ENCODE measurements at regions not wholly inside any gene's neighbourhood (a gene's known extent, or its start where the extent isn't known, plus 50 kb on each side); places are given as distances from the start of the nearest gene placed in this dataset.

- no peak for DNase-seq
These were observed 160.2 kb downstream of the CYYR1 start for GRCh38 chr21:26412885-26413284.

- DNase-seq = no peak
These were observed 163.4 kb downstream of the CYYR1 start for GRCh38 chr21:26409735-26410134.

DNA sequence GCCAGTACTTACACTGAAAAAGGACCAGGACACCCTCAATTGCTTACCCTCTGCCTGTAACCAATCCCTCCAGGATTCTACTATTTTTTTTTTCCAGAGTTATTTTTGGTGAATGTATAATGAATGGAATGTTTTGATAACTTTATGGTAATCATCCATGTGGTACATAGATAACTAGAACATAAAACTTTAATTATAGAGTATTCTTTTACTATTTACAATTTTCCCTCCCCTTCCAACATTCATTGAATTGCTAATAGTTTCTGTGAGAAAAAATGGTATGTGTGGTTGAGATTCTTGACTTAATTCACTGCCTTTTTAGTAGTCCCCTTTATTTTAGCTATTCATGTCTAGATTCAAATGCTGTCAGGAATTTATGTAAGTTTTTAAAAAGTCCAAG, 164.6 kb downstream of the CYYR1 start:
- no peak for DNase-seq

DNA sequence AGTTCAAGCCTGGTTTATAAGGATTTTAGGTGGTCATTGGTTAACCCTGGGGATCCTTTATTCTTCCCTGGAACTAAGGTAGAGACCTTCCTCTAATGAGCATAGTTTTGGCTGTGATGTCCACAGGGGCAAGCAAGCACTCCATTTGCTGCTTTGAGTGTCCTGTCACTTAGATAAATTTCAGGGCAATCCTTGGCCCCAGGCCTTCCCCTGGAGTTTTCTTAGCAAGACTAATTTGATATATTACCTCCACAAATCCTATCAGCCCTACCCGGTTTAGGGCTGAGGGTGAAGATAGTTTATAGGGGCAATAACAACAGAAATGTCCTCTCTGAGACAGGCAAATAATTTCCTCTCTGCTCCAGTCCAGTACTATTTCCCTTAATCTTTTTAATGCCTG, 166.6 kb downstream of the CYYR1 start:
- DNase-seq = no peak

GRCh38 chr21:26405735-26406361, 167.2 kb downstream of the CYYR1 start:
- no peak for DNase-seq

DNA sequence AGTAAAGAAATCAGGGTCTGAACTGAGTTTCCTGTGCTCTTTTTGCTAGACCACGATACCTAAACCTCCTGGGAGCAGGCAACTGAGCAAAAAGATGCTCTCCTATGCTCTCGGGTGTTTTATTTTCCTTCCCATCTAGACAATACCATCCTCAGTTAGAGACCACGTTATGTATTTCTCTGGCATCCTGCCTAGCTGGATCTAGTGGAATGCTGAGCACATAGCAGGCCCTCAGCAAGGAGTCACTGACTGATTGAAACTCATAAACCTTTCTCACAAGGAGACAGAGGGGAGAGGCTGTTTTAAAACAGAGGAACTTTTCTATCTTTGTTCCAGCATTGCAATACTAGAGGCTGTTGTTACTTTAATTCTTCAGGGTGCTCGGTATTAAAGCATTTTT, 168.0 kb downstream of the CYYR1 start:
- DNase-seq = no peak

DNA sequence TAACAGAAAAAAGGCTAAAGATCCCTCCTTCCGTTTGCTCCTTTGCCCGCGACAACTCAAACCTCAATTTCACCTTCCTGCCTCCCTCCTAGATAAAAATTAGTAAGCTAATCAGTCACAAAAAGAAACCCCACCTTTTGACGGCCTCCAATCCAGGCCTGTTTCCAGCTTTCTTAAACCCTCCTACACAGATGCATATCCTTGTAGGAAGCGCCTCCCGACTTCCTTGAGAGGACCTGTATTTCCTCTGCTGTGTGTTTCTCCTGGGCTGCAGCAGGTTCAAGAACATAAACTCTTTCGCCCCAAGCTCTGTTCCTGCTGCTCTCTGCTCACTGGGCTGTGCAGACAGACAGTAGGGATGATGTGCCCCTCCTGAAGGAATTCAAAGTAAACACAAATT, 168.8 kb downstream of the CYYR1 start:
- DNase-seq = no peak

GRCh38 chr21:26403321-26403720, 169.8 kb downstream of the CYYR1 start:
- no peak for DNase-seq

DNA sequence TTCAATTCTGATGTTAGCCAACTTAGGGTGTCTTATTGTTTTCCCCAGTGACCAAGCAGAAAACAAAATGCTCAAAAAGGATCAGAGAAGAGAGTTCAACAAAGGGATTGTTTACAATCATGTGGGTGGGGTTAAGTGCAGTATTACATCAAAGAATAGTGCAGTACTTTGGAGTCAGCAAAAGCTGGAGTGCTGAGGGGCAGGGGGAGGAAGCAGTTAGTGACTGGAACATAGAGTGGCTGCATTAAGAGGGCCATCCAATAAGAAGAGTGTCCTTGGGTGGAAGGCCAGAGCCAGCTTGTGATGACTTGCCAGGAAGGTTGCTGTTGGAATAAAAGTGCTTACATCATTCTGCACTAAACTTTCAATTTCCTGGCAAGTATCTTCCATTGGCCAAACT, 175.5 kb downstream of the CYYR1 start:
- no peak for DNase-seq

DNA sequence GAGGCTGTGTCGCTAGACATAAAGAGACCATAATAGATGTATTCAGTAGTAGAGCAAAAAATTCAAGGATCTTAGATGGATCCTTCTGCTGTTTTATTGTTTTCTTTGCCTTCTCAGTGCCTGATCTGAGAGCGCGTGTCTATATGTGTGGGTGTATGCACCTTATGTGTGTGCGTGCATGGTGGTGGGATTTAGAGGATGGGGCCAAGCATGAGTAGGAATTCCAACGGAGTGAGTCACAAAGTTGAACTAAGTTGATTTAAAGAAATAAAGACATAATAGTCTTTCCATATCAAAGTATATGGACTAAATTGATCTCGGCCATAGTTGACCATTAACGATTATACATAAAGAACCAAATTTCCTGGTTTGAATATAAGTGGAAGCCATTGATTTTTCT, 178.7 kb downstream of the CYYR1 start:
- DNase-seq = no peak

GRCh38 chr21:26391166-26391565, 181.9 kb downstream of the CYYR1 start:
- peak in 1 of 2 donors; percentile 27 for DNase-seq

- DNase-seq = peak in 1 of 2 donors; percentile 1
These were observed 183.0 kb downstream of the CYYR1 start for GRCh38 chr21:26389971-26390641.

- DNase-seq = no peak
These were observed 184.3 kb downstream of the CYYR1 start for GRCh38 chr21:26388731-26389231.

- DNase-seq = no peak
These were observed 187.4 kb downstream of the CYYR1 start for GRCh38 chr21:26385721-26386120.

- no peak for DNase-seq
These were observed 193.5 kb downstream of the CYYR1 start for GRCh38 chr21:26379561-26379960.

DNA sequence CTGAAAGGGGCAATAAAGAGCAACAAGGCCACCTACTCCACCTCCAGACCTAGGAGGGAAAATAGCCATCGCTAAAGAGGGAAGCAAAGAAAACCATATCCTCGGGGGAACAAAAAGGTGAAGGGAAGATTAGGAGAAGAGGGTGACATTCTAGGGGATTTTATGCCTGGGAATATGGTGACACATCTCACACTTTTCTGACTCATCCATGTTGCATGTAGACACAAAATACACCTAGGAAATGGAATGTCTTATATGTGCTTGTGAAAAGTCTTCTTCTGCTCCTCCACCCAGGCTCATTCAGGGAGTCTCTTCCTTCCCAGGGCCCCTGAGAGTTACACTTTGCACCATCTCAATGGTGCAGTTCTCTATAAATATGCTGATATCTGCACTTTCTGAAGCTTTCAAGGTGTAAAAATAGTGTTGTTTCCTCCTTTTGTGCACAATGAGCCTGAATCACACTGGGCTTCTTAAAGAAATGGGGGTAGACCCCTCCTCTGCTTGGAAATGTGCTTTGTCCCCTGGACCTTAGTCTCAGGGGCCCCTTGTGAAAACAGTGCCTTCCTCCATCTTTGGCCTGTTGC, 195.9 kb downstream of the CYYR1 start:
- no peak for DNase-seq

DNA sequence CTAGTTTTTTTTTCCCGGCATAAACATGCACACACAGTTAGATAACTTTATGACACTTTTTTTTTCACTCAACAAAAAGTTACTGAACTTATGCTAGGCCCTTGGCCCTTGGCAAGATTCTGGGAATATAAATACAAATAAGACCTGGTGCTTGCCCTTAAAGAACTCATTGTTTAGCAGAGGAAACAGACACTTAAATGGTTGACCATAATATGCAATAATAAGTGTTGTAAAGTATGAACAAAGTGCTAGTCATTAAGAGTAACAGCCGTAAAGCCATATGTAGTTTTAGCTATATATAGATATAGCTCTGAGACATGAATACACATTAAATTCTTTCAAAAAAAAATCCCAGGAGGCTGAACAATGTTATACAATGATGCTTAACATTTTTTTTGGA, 198.3 kb downstream of the CYYR1 start:
- no peak for DNase-seq

DNA sequence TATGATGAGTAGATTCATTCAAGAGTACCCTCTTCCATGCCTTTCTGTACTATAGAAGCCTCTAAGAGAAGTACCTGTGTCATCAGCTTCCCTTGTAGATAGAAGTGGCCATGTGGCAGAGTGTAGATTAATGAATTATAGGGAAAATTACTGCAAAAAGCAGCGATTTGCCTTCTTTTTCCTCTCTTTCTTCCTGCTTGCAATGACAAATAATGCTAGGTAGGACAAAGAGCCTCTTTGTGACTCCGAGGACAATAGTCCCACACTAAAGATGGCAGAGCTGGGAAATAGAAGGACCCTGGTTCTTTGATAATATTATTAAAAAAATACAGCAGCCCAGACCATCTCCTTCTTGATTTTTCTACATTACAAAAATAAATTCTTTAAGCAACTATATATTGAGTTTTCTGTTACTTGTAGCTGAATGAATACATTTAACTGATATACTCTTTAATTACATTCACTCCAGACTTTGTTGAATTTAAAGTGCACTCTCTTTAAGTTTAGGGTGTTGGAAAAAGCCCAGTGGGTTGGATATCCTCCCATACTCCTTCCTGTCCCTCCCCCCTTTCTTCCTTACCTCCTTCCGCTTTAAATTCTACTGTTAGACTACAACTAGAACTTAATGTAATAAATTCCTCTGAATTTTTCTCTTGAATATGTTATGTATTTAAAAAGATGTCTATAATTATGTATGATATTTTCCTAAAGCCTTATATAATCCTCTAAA, 198.2 kb upstream of the APP start:
- DNase-seq = peak in 1 of 2 donors; percentile 6

GRCh38 chr21:26366781-26367180, 196.2 kb upstream of the APP start:
- DNase-seq = no peak

DNA sequence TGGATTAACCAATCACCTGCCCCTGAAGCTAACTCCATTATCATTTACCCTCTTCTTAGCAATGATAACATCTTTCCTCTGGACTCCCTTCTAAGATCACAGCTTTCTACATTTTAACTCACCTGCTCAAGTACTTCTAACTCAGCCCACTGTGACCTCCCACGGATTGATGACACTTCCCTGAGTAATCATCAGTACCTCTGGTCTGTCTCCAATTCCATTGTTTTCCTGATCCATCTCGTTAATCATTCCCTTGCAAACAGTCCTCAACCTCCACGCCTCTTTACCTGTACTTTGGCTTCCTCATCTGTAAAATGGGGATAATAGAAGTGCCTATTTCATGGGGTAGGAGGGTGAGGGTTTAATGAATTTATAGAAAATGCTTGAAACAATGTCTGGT, 195.3 kb upstream of the APP start:
- DNase-seq = no peak

GRCh38 chr21:26351661-26352060, 181.1 kb upstream of the APP start:
- no peak for DNase-seq

- DNase-seq = no peak
These were observed 162.3 kb upstream of the APP start for GRCh38 chr21:26332867-26333266.

DNA sequence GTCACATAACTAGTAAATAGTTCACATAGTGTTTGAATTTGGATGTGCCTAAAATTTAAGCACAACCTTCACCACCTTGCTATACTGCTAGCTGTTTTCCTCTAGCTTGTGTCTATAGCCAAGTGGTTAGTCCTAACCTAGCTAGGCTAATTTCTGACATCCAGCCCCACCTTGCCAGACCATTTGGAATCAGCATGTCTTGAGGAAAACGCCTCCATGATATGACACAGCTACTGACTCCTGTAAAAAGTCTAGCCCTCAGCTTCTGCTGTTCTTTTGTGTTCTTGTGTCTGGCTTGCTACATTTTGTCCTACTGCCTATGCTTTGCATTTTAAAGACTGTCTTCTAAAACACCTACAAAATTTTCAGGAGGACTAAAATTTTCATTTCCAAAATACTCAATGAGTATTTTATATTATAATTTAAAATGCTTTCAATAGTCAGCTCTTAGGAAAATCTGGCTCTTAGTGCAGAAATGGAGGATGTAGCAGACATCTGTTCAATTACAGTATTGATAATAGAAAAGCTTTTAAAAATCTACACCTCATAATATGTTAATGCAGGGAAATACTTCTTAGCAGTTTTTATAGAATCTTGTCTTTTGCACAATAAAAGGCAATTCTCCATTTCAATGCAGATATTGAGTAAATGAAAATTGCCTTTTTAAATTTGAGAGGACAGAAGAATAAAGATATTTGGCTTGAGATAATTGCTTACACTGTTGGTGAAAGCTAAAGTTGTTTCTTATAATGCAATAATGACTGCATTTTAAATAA, 160.8 kb upstream of the APP start:
- no peak for DNase-seq
